Mesodermal cell (in vitro differentiated cells): ENCODE measurements at regions not wholly inside any gene's neighbourhood (a gene's known extent, or its start where the extent isn't known, plus 50 kb on each side); places are given as distances from the start of the nearest gene placed in this dataset.
"Not testable (repeated sequence)": the region's sequence is repeated elsewhere in the genome, so short reads cannot be mapped to it uniquely, and the experiment has no call there.

Experiments
- H3K27ac ChIP-seq: 2 replicates; pipeline ENCODE4 v1.7.0; 2013; ENCODE audit warnings: mild to moderate bottlenecking, low read depth, low read length, moderate library complexity; ENCODE audit not compliant: severe bottlenecking
- H3K36me3 ChIP-seq: 2 replicates; pipeline ENCODE4 v1.7.1; 2013; ENCODE audit warnings: mild to moderate bottlenecking, low read length, moderate library complexity; ENCODE audit not compliant: control insufficient read depth, insufficient read depth
- H3K4me1 ChIP-seq: one replicate; pipeline ENCODE4 v1.7.1; 2013; ENCODE audit warnings: mild to moderate bottlenecking, low read length; ENCODE audit not compliant: insufficient read depth, control insufficient read depth, poor library complexity, severe bottlenecking
- H3K4me3 ChIP-seq: 2 replicates; pipeline ENCODE4 v1.7.0; 2013; ENCODE audit warnings: low read length, control low read depth, mild to moderate bottlenecking; ENCODE audit not compliant: insufficient read depth, poor library complexity, severe bottlenecking; ENCODE audit errors: extremely low read depth
- H3K9me3 ChIP-seq: 2 replicates; pipeline ENCODE4 v1.7.1; 2013; ENCODE audit warnings: mild to moderate bottlenecking, low read length, moderate library complexity; ENCODE audit not compliant: control insufficient read depth
- WGBS, 2 experiments: methylation state at CpG; one replicate each; pipeline ENCODE4 v1.1.5; 2013; ENCODE audit warnings: missing lambda C conversion rate in 2 of 2; ENCODE audit not compliant: insufficient coverage in 2 of 2; 5-methylcytosine and 5-hydroxymethylcytosine counted together

GRCh38 chr9:78437806-78438205 lies 140.9 kb downstream of the PSAT1 start:
- 92 to 97% methylated on average over 5 to 7 of the region's 7 CpGs for WGBS, 2 experiments
- no peaks in the 10 kb centered on the region for H3K36me3 ChIP-seq
- no peak overlapping the region for H3K27ac ChIP-seq
- no peaks in the 10 kb centered on the region for H3K9me3 ChIP-seq
- peaks cover 13% of the 10 kb centered on the region for H3K4me1 ChIP-seq
- H3K4me3 ChIP-seq = no peak overlapping the region

GRCh38 chr9:78438211-78438610 lies 141.3 kb downstream of the PSAT1 start:
- 27 to 53% methylated on average over 3 to 4 of the region's 6 CpGs for WGBS, 2 experiments
- Histone ChIP-seq H3K27ac (no peak overlapping the region), H3K4me3 (no peak overlapping the region), H3K4me1 (peaks cover 13% of the 10 kb centered on the region), H3K9me3 (no peaks in the 10 kb centered on the region), H3K36me3 (no peaks in the 10 kb centered on the region)

GRCh38 chr9:78438780-78439179 lies 141.9 kb downstream of the PSAT1 start:
- no peak overlapping the region for H3K4me3 ChIP-seq
- no peak overlapping the region for H3K27ac ChIP-seq
- peaks cover 13% of the 10 kb centered on the region for H3K4me1 ChIP-seq
- WGBS, 2 experiments = 50 to 76% methylated on average over 3 to 6 of the region's 9 CpGs
- H3K36me3 ChIP-seq = no peaks in the 10 kb centered on the region
- H3K9me3 ChIP-seq = no peaks in the 10 kb centered on the region

- no peak overlapping the region for H3K27ac ChIP-seq
- H3K4me1 ChIP-seq = peaks cover 13% of the 10 kb centered on the region
- H3K4me3 ChIP-seq = no peak overlapping the region
- H3K9me3 ChIP-seq = no peaks in the 10 kb centered on the region
- 14 to 18% methylated on average over 19 of the region's 23 CpGs for WGBS, 2 experiments
- H3K36me3 ChIP-seq = no peaks in the 10 kb centered on the region
These were observed 142.4 kb downstream of the PSAT1 start for GRCh38 chr9:78439190-78439865.

GRCh38 chr9:78439866-78440830 lies 143.2 kb downstream of the PSAT1 start:
- WGBS, 2 experiments = 40 to 45% methylated on average over 4 to 6 of the region's 10 CpGs
- H3K27ac ChIP-seq = no peak overlapping the region
- H3K4me1 ChIP-seq = peaks cover 13% of the 10 kb centered on the region
- H3K36me3 ChIP-seq = no peaks in the 10 kb centered on the region
- H3K4me3 ChIP-seq = no peak overlapping the region
- no peaks in the 10 kb centered on the region for H3K9me3 ChIP-seq

GRCh38 chr9:78441396-78441795 lies 144.5 kb downstream of the PSAT1 start:
- WGBS, 2 experiments = 90 to 96% methylated on average over 2 of the region's 2 CpGs
- Histone ChIP-seq H3K4me3 (no peak overlapping the region), H3K9me3 (no peaks in the 10 kb centered on the region), H3K4me1 (peaks cover 13% of the 10 kb centered on the region), H3K36me3 (no peaks in the 10 kb centered on the region), H3K27ac (no peak overlapping the region)

- no peak overlapping the region for H3K27ac ChIP-seq
- WGBS, 2 experiments = 98% methylated on average over 34 to 46 of the region's 46 CpGs
- peaks cover 13% of the 10 kb centered on the region for H3K4me1 ChIP-seq
- H3K36me3 ChIP-seq = no peaks in the 10 kb centered on the region
- no peaks in the 10 kb centered on the region for H3K9me3 ChIP-seq
- no peak overlapping the region for H3K4me3 ChIP-seq
These were observed 145.0 kb downstream of the PSAT1 start for GRCh38 chr9:78441822-78442431.

- not testable (repeated sequence) for H3K9me3 ChIP-seq, H3K27ac ChIP-seq, H3K36me3 ChIP-seq, H3K4me3 ChIP-seq
- H3K4me1 ChIP-seq = peaks cover 13% of the 10 kb centered on the region
- 84 to 100% methylated on average over 6 to 7 of the region's 7 CpGs for WGBS, 2 experiments
These were observed 145.7 kb downstream of the PSAT1 start for GRCh38 chr9:78442577-78442976.

- no peak overlapping the region for H3K27ac ChIP-seq
- H3K9me3 ChIP-seq = no peaks in the 10 kb centered on the region
- peaks cover 5% of the 10 kb centered on the region for H3K4me1 ChIP-seq
- no peak overlapping the region for H3K4me3 ChIP-seq
- 83 to 85% methylated on average over 7 of the region's 7 CpGs for WGBS, 2 experiments
- H3K36me3 ChIP-seq = no peaks in the 10 kb centered on the region
These were observed 147.0 kb downstream of the PSAT1 start for GRCh38 chr9:78443946-78444345.

- H3K9me3 ChIP-seq = no peaks in the 10 kb centered on the region
- 94 to 100% methylated on average over 4 of the region's 8 CpGs for WGBS, 2 experiments
- no peaks in the 10 kb centered on the region for H3K36me3 ChIP-seq
- H3K27ac ChIP-seq = no peak overlapping the region
- H3K4me1 ChIP-seq = no peaks in the 10 kb centered on the region
- H3K4me3 ChIP-seq = no peak overlapping the region
These were observed 152.2 kb downstream of the PSAT1 start for GRCh38 chr9:78448960-78449673.
